ENCODE measurements at regions not wholly inside any gene's neighbourhood (a gene's known extent, or its start where the extent isn't known, plus 50 kb on each side); places are given as distances from the start of the nearest gene placed in this dataset.

DNA sequence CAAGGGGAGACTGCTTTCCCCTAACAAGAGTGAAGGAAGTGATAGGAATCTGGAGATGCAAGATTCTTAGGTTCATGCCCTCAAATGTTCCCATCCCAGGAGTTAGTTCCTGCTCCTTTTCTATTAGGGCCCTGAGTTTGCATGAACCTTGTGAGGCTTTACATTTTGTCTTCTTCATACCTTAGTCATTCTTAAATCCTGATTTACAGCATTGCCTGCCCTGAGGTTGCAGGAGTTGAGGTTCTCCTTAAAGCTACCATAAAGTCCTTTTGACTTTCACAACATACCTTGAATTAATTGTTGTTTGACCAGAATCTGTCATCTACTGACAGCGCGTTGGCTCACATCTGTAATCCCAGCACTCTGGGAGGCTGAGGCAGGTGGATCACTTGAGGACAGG lies 151.5 kb upstream of the ABCA1 start:
- Histone ChIP-seq H3K36me3 (ENCODE audit: control insufficient read depth in 1 of 2, insufficient read depth in 2 of 2, low read length in 2 of 2) (no peaks in the 10 kb centered on the region), H3K4me1 (ENCODE audit: control insufficient read depth in 1 of 2, insufficient read depth in 2 of 2, low read length in 2 of 2) (peaks cover 0 to 2% of the 10 kb centered on the region in 2 experiments), H4K91ac (ENCODE audit: low read depth, low read length) (no peak overlapping the region), H4K8ac (ENCODE audit: low read depth, low read length) (no peak overlapping the region), H3K4me2 (ENCODE audit: low read length) (no peak overlapping the region), H2AK5ac (ENCODE audit: low read length) (no peak overlapping the region), H3K23ac (ENCODE audit: low read length) (no peak overlapping the region), H3K14ac (ENCODE audit: low read length) (no peak overlapping the region), H2BK120ac (ENCODE audit: insufficient read depth, low read length, poor library complexity) (no peak overlapping the region), H2BK5ac (ENCODE audit: low read depth, low read length, poor library complexity) (no peak overlapping the region), H3K4ac (ENCODE audit: low read depth, low read length) (no peak overlapping the region), H3K79me1 (ENCODE audit: low read length) (no peaks in the 10 kb centered on the region), H3K9me3 (ENCODE audit: insufficient read depth, low read depth, low read length) (no peaks in the 10 kb centered on the region), H2BK12ac (ENCODE audit: low read length) (no peak overlapping the region), H3K18ac (ENCODE audit: low read length) (no peak overlapping the region), H3K4me3 (ENCODE audit: low read depth, low read length) (no peak overlapping the region), H3K79me2 (ENCODE audit: control insufficient read depth, insufficient read depth, low read length, poor library complexity) (no peaks in the 10 kb centered on the region), H3K27ac (ENCODE audit: low read depth, low read length) (no peak overlapping the region), H3K9ac (ENCODE audit: low read length) (no peak overlapping the region), H3K27me3 (ENCODE audit: insufficient read depth, low read length) (no peaks in the 10 kb centered on the region), H2AFZ (ENCODE audit: insufficient read depth, low read length, poor library complexity) (no peak overlapping the region), H4K12ac (ENCODE audit: low read depth, low read length) (no peak overlapping the region)
- no CpG with 5 or more reads among the region's 2 CpGs for WGBS (ENCODE audit: extremely low coverage, insufficient coverage, insufficient read length)
- peak in 1 of 2 donors; percentile 30 for DNase-seq

DNA sequence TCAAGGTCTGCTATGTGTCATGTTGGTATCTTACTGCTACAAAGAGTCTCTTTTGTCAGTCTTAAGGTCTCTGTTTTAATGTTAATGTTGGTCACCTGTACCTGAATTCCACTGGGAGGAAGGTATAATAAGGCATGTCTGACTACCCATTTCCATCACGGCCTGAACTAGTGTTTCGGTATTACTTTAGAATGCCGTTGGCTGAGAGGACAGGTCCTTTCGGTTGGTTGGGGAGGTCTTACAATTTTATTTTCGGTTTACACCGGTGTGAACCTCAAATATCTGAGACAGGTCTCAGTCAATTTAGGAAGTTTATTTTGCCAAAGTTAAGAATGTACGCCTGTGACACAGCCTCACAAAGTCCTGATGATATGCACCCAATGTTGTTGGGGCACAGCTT lies 154.9 kb upstream of the ABCA1 start:
- H3K79me1 ChIP-seq (ENCODE audit: low read length) = no peaks in the 10 kb centered on the region
- no peak overlapping the region for H2BK120ac ChIP-seq (ENCODE audit: insufficient read depth, low read length, poor library complexity)
- DNase-seq = no peak
- WGBS (ENCODE audit: extremely low coverage, insufficient coverage, insufficient read length) = no CpG with 5 or more reads among the region's 7 CpGs
- no peak overlapping the region for H2BK12ac ChIP-seq (ENCODE audit: low read length)
- no peaks in the 10 kb centered on the region for H3K79me2 ChIP-seq (ENCODE audit: control insufficient read depth, insufficient read depth, low read length, poor library complexity)
- no peak overlapping the region for H3K23ac ChIP-seq (ENCODE audit: low read length)
- H2AFZ ChIP-seq (ENCODE audit: insufficient read depth, low read length, poor library complexity) = no peak overlapping the region
- no peak overlapping the region for H3K9ac ChIP-seq (ENCODE audit: low read length)
- H3K36me3 ChIP-seq (ENCODE audit: control insufficient read depth in 1 of 2, insufficient read depth in 2 of 2, low read length in 2 of 2) = no peaks in the 10 kb centered on the region
- no peak overlapping the region for H3K4me3 ChIP-seq (ENCODE audit: low read depth, low read length)
- no peak overlapping the region for H2AK5ac ChIP-seq (ENCODE audit: low read length)
- H3K4ac ChIP-seq (ENCODE audit: low read depth, low read length) = no peak overlapping the region
- H3K27me3 ChIP-seq (ENCODE audit: insufficient read depth, low read length) = no peaks in the 10 kb centered on the region
- no peak overlapping the region for H4K8ac ChIP-seq (ENCODE audit: low read depth, low read length)
- H3K9me3 ChIP-seq (ENCODE audit: insufficient read depth, low read depth, low read length) = no peaks in the 10 kb centered on the region
- H3K27ac ChIP-seq (ENCODE audit: low read depth, low read length) = no peak overlapping the region
- no peak overlapping the region for H4K12ac ChIP-seq (ENCODE audit: low read depth, low read length)
- H3K4me2 ChIP-seq (ENCODE audit: low read length) = no peak overlapping the region
- H3K18ac ChIP-seq (ENCODE audit: low read length) = no peak overlapping the region
- no peak overlapping the region for H4K91ac ChIP-seq (ENCODE audit: low read depth, low read length)
- no peak overlapping the region for H2BK5ac ChIP-seq (ENCODE audit: low read depth, low read length, poor library complexity)
- no peak overlapping the region for H3K14ac ChIP-seq (ENCODE audit: low read length)
- H3K4me1 ChIP-seq (ENCODE audit: control insufficient read depth in 1 of 2, insufficient read depth in 2 of 2, low read length in 2 of 2) = peaks cover 0 to 2% of the 10 kb centered on the region in 2 experiments

GRCh38 chr9:105083256-105083655 lies 155.3 kb upstream of the ABCA1 start:
- no peaks in the 10 kb centered on the region for H3K27me3 ChIP-seq (ENCODE audit: insufficient read depth, low read length)
- peaks cover 0 to 2% of the 10 kb centered on the region in 2 experiments for H3K4me1 ChIP-seq (ENCODE audit: control insufficient read depth in 1 of 2, insufficient read depth in 2 of 2, low read length in 2 of 2)
- no peaks in the 10 kb centered on the region for H3K36me3 ChIP-seq (ENCODE audit: control insufficient read depth in 1 of 2, insufficient read depth in 2 of 2, low read length in 2 of 2)
- H2BK5ac ChIP-seq (ENCODE audit: low read depth, low read length, poor library complexity) = no peak overlapping the region
- H3K9me3 ChIP-seq (ENCODE audit: insufficient read depth, low read depth, low read length) = no peaks in the 10 kb centered on the region
- H2BK120ac ChIP-seq (ENCODE audit: insufficient read depth, low read length, poor library complexity) = no peak overlapping the region
- H2BK12ac ChIP-seq (ENCODE audit: low read length) = no peak overlapping the region
- no CpG with 5 or more reads among the region's 2 CpGs for WGBS (ENCODE audit: extremely low coverage, insufficient coverage, insufficient read length)
- H3K27ac ChIP-seq (ENCODE audit: low read depth, low read length) = no peak overlapping the region
- H3K79me1 ChIP-seq (ENCODE audit: low read length) = no peaks in the 10 kb centered on the region
- H4K91ac ChIP-seq (ENCODE audit: low read depth, low read length) = no peak overlapping the region
- no peak overlapping the region for H4K8ac ChIP-seq (ENCODE audit: low read depth, low read length)
- no peak overlapping the region for H3K14ac ChIP-seq (ENCODE audit: low read length)
- H3K4me3 ChIP-seq (ENCODE audit: low read depth, low read length) = no peak overlapping the region
- no peak overlapping the region for H3K18ac ChIP-seq (ENCODE audit: low read length)
- peak in 1 of 2 donors; percentile 32 for DNase-seq
- no peaks in the 10 kb centered on the region for H3K79me2 ChIP-seq (ENCODE audit: control insufficient read depth, insufficient read depth, low read length, poor library complexity)
- H3K4ac ChIP-seq (ENCODE audit: low read depth, low read length) = no peak overlapping the region
- H3K9ac ChIP-seq (ENCODE audit: low read length) = no peak overlapping the region
- H2AFZ ChIP-seq (ENCODE audit: insufficient read depth, low read length, poor library complexity) = no peak overlapping the region
- no peak overlapping the region for H3K23ac ChIP-seq (ENCODE audit: low read length)
- H3K4me2 ChIP-seq (ENCODE audit: low read length) = no peak overlapping the region
- H4K12ac ChIP-seq (ENCODE audit: low read depth, low read length) = no peak overlapping the region
- no peak overlapping the region for H2AK5ac ChIP-seq (ENCODE audit: low read length)

DNA sequence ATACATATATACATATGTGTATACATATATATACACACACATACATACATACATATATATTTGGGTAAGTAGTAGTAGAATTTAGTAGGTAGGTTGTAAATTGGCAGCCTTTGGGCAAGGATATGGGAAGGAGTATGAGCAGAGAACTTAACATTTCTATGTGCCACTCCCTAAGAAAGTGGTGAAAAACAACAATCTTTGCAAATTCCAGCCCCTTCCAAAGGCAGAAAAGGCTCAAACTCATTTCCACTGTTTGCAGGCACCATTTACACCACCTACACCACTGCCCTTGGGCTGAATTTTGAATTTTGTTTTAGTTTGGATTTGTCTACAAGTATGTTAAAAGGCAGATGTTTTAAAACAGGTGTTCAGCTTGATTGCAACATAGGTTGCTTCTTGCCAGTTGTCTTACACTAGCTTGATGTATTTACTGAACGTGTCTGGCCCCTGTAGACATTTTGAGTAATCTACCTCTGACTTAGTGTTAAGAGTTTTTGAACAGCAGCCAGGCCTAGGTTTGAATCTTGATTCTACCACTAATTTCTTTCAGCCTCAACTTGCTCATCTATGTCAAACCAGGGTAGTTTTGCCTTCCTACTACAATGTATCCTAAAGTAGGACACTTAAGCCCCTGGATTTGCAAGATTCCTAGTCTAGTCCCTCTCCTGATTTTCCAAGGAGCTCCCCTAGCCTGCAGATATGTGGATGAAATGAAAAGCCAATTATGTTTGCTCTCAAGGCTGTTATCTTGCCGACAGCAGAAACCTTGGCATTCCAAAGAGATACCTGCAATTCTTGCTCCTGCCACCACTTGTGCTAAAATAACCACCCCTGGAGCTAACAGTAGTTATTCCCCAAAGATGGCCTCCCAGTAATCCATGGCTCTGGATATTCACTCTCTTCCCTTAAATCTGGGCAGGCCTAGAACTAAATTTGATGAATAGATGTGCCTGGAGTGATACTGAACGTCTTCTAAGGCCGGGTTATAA lies 156.2 kb upstream of the SLC44A1 start:
- H3K4ac ChIP-seq (ENCODE audit: low read depth, low read length) = no peak overlapping the region
- H3K4me3 ChIP-seq (ENCODE audit: low read depth, low read length) = no peak overlapping the region
- peak; percentile 30 to 58 for DNase-seq
- H3K36me3 ChIP-seq (ENCODE audit: control insufficient read depth in 1 of 2, insufficient read depth in 2 of 2, low read length in 2 of 2) = no peaks in the 10 kb centered on the region
- H2BK120ac ChIP-seq (ENCODE audit: insufficient read depth, low read length, poor library complexity) = no peak overlapping the region
- no peak overlapping the region for H3K27ac ChIP-seq (ENCODE audit: low read depth, low read length)
- H2AK5ac ChIP-seq (ENCODE audit: low read length) = no peak overlapping the region
- no peak overlapping the region for H3K9ac ChIP-seq (ENCODE audit: low read length)
- no peak overlapping the region for H2AFZ ChIP-seq (ENCODE audit: insufficient read depth, low read length, poor library complexity)
- H3K27me3 ChIP-seq (ENCODE audit: insufficient read depth, low read length) = no peaks in the 10 kb centered on the region
- no peaks in the 10 kb centered on the region for H3K9me3 ChIP-seq (ENCODE audit: insufficient read depth, low read depth, low read length)
- peaks cover 2% of the 10 kb centered on the region for H3K79me2 ChIP-seq (ENCODE audit: control insufficient read depth, insufficient read depth, low read length, poor library complexity)
- WGBS (ENCODE audit: extremely low coverage, insufficient coverage, insufficient read length) = no CpG with 5 or more reads among the region's 4 CpGs
- no peak overlapping the region for H2BK5ac ChIP-seq (ENCODE audit: low read depth, low read length, poor library complexity)
- no peak overlapping the region for H4K12ac ChIP-seq (ENCODE audit: low read depth, low read length)
- no peaks in the 10 kb centered on the region for H3K4me1 ChIP-seq (ENCODE audit: control insufficient read depth in 1 of 2, insufficient read depth in 2 of 2, low read length in 2 of 2)
- no peak overlapping the region for H3K23ac ChIP-seq (ENCODE audit: low read length)
- H4K91ac ChIP-seq (ENCODE audit: low read depth, low read length) = no peak overlapping the region
- no peak overlapping the region for H3K4me2 ChIP-seq (ENCODE audit: low read length)
- H4K8ac ChIP-seq (ENCODE audit: low read depth, low read length) = no peak overlapping the region
- no peak overlapping the region for H3K14ac ChIP-seq (ENCODE audit: low read length)
- H3K79me1 ChIP-seq (ENCODE audit: low read length) = no peaks in the 10 kb centered on the region
- H3K18ac ChIP-seq (ENCODE audit: low read length) = no peak overlapping the region
- H2BK12ac ChIP-seq (ENCODE audit: low read length) = no peak overlapping the region
